ENCODE measurements at regions not wholly inside any gene's neighbourhood (a gene's known extent, or its start where the extent isn't known, plus 50 kb on each side); places are given as distances from the start of the nearest gene placed in this dataset.

GRCh38 chr18:77571743-77572142 is 322.1 kb downstream of the GALR1 start:
- no peaks in the 10 kb centered on the region for H3K36me3 ChIP-seq
- TF ChIP-seq POLR2A (IDR thresholded peaks at IDR 0.05): no peak
- TF ChIP-seq, protein P1, sequence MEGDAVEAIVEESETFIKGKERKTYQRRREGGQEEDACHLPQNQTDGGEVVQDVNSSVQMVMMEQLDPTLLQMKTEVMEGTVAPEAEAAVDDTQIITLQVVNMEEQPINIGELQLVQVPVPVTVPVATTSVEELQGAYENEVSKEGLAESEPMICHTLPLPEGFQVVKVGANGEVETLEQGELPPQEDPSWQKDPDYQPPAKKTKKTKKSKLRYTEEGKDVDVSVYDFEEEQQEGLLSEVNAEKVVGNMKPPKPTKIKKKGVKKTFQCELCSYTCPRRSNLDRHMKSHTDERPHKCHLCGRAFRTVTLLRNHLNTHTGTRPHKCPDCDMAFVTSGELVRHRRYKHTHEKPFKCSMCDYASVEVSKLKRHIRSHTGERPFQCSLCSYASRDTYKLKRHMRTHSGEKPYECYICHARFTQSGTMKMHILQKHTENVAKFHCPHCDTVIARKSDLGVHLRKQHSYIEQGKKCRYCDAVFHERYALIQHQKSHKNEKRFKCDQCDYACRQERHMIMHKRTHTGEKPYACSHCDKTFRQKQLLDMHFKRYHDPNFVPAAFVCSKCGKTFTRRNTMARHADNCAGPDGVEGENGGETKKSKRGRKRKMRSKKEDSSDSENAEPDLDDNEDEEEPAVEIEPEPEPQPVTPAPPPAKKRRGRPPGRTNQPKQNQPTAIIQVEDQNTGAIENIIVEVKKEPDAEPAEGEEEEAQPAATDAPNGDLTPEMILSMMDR (IDR thresholded peaks at IDR 0.05): no peak
- H3K9me3 ChIP-seq: no peaks in the 10 kb centered on the region
- H3K27me3 ChIP-seq: no peaks in the 10 kb centered on the region
- H3K4me1 ChIP-seq: no peaks in the 10 kb centered on the region
- DNase-seq: no peak
- H3K4me3 ChIP-seq: no peak overlapping the region
- H3K27ac ChIP-seq: no peak overlapping the region

DNA sequence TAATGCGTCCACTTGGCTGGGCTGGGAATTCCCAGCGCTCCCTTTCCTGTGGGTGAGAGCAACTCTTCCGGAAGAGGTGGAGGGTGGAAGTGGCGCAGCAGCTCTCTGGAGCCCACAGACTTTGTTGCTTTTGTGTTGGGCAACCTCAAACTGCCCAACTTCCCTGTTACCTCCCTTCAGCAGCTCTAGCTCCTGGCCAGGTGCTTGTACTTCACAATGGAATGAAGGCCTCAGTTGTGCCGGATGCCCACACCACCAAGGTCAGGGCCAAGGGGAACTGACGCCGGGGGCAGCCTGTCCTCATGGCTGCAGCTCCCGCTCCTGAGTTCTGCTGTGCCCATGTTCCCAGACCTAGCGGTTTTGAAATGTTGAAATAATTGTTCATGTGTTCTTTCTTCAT is 322.9 kb downstream of the GALR1 start:
- no peak for TF ChIP-seq POLR2A (IDR thresholded peaks at IDR 0.05)
- H3K36me3 ChIP-seq: no peaks in the 10 kb centered on the region
- H3K27me3 ChIP-seq: no peaks in the 10 kb centered on the region
- no peak overlapping the region for H3K4me3 ChIP-seq
- H3K27ac ChIP-seq: no peak overlapping the region
- DNase-seq: no peak
- H3K4me1 ChIP-seq: no peaks in the 10 kb centered on the region
- no peaks in the 10 kb centered on the region for H3K9me3 ChIP-seq

GRCh38 chr18:77573571-77573970 is 323.9 kb downstream of the GALR1 start:
- TF ChIP-seq, protein P1 (IDR thresholded peaks at IDR 0.05): no peak
- TF ChIP-seq POLR2A (IDR thresholded peaks at IDR 0.05): no peak
- Histone ChIP-seq H3K9me3 (no peaks in the 10 kb centered on the region), H3K27me3 (no peaks in the 10 kb centered on the region), H3K4me1 (no peaks in the 10 kb centered on the region), H3K4me3 (no peak overlapping the region), H3K27ac (no peak overlapping the region), H3K36me3 (no peaks in the 10 kb centered on the region)
- DNase-seq: no peak

DNA sequence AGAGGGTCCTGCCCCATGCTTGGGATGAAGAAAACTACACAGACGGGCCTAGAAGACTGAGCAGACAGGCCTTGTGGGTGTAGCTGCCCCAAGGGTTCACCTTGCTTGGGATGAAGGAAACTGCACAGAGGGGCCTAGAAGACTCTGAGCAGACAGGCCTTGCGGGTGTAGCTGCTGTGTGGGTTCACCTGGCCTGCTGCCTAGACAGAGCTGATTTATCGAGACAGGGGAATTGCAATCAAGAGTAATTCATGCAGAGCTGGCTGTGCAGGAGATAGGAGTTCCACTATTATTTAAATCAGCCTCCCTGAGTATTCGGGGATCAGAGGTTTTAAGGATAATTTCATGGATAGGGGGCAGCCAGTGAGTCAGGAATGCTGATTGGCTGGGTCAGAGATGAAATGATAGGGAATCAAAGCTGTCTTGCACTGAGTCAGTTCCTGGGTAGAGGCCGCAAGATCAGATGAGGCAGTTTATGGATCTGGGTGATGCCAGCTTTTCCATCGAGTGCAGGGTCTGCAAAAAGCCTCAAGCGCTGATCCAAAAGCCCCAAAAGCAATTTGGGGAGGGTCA is 341.4 kb downstream of the GALR1 start:
- Histone ChIP-seq H3K27me3 (no peaks in the 10 kb centered on the region), H3K36me3 (no peaks in the 10 kb centered on the region), H3K27ac (no peak overlapping the region), H3K9me3 (no peaks in the 10 kb centered on the region), H3K4me3 (no peak overlapping the region), H3K4me1 (no peaks in the 10 kb centered on the region)
- no peak for DNase-seq
- TF ChIP-seq POLR2A (IDR thresholded peaks at IDR 0.05): no peak
- TF ChIP-seq, protein P1 (IDR thresholded peaks at IDR 0.05): no peak

GRCh38 chr18:77597726-77598125 is 348.1 kb downstream of the GALR1 start:
- no peak for DNase-seq
- H3K27ac ChIP-seq: no peak overlapping the region

DNA sequence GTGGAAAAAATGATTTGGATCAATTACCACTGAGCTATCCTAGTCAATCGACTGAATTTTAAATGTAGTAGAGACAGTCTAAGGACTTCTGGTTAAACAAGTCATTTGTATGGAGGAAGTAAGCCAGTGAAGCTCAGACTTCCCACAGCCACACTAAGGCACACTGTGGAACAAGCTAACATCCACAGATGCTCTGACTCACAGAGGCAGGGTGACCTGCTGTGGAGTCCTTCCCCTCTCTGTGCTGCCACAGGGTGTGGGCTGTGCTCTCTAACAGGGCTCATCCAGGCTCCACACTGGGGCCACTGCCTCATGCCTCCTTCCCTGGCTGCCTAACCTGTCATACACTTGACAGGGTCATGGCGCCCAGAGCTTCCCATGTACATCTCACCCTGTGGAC is 351.0 kb downstream of the GALR1 start:
- no peak overlapping the region for H3K27ac ChIP-seq
- H3K4me3 ChIP-seq: no peak overlapping the region
- H3K9me3 ChIP-seq: no peaks in the 10 kb centered on the region
- H3K27me3 ChIP-seq: no peaks in the 10 kb centered on the region
- no peak for TF ChIP-seq POLR2A (IDR thresholded peaks at IDR 0.05)
- TF ChIP-seq, protein P1 (IDR thresholded peaks at IDR 0.05): no peak
- DNase-seq: no peak
- no peaks in the 10 kb centered on the region for H3K36me3 ChIP-seq
- H3K4me1 ChIP-seq: no peaks in the 10 kb centered on the region

More at GRCh38 chr18:77597726-77598125, 348.1 kb downstream of the GALR1 start:
- H3K4me3 ChIP-seq: no peak overlapping the region
- H3K27me3 ChIP-seq: no peaks in the 10 kb centered on the region
- no peak for TF ChIP-seq POLR2A (IDR thresholded peaks at IDR 0.05)
- TF ChIP-seq, protein P1 (IDR thresholded peaks at IDR 0.05): no peak
- no peaks in the 10 kb centered on the region for H3K4me1 ChIP-seq
- H3K36me3 ChIP-seq: no peaks in the 10 kb centered on the region
- no peaks in the 10 kb centered on the region for H3K9me3 ChIP-seq
